Fibroblast of lung (primary cell): ENCODE measurements at regions not wholly inside any gene's neighbourhood (a gene's known extent, or its start where the extent isn't known, plus 50 kb on each side); places are given as distances from the start of the nearest gene placed in this dataset.

Source experiments
- EZH2 ChIP-seq: IDR thresholded peaks from 2 replicates; pipeline ENCODE4 v1.5.1; 2012; ENCODE audit warnings: low read length, control low read depth, mild to moderate bottlenecking; ENCODE audit errors: missing control alignments
- TF ChIP-seq, protein P1 (sequence below), 2 donors: IDR thresholded peaks in 1 of 2; conservative IDR thresholded peaks in 1 of 2; 1 replicate in 1 of 2; 2 replicates in 1 of 2; pipeline ENCODE4 v1.5.1; 2011 to 2012; ENCODE audit warnings: low read length in 2 of 2, control low read depth in 1 of 2, inconsistent platforms in 1 of 2, low read depth in 1 of 2, mild to moderate bottlenecking in 1 of 2

DNA sequence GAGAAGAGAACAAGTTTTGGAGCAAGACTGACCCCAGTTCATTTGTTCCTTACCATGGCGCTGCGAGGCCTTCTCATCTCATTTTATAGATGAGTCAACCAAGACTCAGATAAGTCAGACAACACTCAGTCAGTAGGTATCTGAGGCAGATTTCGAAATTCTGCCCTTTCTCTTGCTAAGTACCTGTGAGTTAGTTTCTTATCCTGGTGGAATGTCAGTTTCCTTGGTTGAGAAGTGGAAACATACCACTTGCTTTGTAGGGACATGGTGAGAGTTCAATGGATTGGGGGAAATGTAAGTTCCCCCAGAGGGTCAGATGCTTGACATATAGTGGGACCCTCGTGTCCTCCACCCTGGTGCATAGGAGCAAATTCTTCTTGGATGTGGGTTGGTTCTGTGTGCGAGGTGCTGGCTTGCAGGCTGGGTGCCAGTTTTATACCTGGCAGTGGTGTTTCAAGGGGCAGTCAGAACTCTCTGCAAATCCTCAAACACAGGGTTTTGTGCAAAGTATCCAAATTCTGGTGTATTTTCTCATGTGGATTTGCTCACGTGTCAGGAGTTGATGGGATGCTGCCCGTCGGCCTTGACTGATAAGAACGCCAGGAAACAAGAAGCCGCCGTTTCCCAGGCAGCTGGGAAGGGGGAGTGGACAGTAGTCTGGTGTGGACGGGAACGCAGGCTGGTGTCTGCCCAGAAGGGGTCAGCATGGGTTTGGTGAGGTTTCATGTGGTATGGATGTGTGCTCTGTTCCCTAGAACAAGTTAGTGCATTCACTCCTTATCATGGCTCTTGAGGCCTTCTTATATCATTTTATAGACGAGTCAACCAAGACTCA is 61.1 kb upstream of the CIBAR2 start:
- TF ChIP-seq, protein P1, sequence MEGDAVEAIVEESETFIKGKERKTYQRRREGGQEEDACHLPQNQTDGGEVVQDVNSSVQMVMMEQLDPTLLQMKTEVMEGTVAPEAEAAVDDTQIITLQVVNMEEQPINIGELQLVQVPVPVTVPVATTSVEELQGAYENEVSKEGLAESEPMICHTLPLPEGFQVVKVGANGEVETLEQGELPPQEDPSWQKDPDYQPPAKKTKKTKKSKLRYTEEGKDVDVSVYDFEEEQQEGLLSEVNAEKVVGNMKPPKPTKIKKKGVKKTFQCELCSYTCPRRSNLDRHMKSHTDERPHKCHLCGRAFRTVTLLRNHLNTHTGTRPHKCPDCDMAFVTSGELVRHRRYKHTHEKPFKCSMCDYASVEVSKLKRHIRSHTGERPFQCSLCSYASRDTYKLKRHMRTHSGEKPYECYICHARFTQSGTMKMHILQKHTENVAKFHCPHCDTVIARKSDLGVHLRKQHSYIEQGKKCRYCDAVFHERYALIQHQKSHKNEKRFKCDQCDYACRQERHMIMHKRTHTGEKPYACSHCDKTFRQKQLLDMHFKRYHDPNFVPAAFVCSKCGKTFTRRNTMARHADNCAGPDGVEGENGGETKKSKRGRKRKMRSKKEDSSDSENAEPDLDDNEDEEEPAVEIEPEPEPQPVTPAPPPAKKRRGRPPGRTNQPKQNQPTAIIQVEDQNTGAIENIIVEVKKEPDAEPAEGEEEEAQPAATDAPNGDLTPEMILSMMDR (conservative IDR thresholded peaks at IDR 0.05 in 1 of 2, IDR thresholded peaks at IDR 0.05 in 1 of 2; ENCODE audit: low read depth in 1 of 2, low read length in 2 of 2): peak in 1 of 2 donors; percentile 46
- no peak for TF ChIP-seq EZH2
